Stimulated activated CD4-positive, alpha-beta T cell treated with anti-CD3 and anti-CD28 coated beads, TNF-alpha, amount 100 ng/mL, for 1 hour (primary cell): ENCODE measurements at regions not wholly inside any gene's neighbourhood (a gene's known extent, or its start where the extent isn't known, plus 50 kb on each side); places are given as distances from the start of the nearest gene placed in this dataset.
"Not testable (repeated sequence)": the region's sequence is repeated elsewhere in the genome, so short reads cannot be mapped to it uniquely, and the experiment has no call there.

Experiments
- DNase-seq, 3 donors: peaks; one replicate each; pipeline ENCODE4 v3.0.0-alpha.2; 2020; ENCODE audit warnings: low read depth in 3 of 3, low spot score in 1 of 3

- DNase-seq, result no peak
Observed at GRCh38 chr10:42985436-42986316, 91.2 kb upstream of the RET start.

- DNase-seq, result no peak
Observed at GRCh38 chr10:42986633-42987032, 90.2 kb upstream of the RET start.

GRCh38 chr10:42987121-42987541, 89.7 kb upstream of the RET start:
- DNase-seq, result no peak

GRCh38 chr10:42987575-42987974, 89.3 kb upstream of the RET start:
- DNase-seq, result no peak

GRCh38 chr10:42988069-42988468, 88.8 kb upstream of the RET start:
- no peak for DNase-seq

GRCh38 chr10:42988517-42989395, 88.1 kb upstream of the RET start:
- DNase-seq, result no peak

- no peak for DNase-seq
Observed at GRCh38 chr10:42989481-42989921, 87.4 kb upstream of the RET start.

- DNase-seq, result no peak
Observed at GRCh38 chr10:42990016-42990720, 86.7 kb upstream of the RET start.

GRCh38 chr10:42990721-42991441, 86.0 kb upstream of the RET start:
- DNase-seq, result no peak

- DNase-seq, result no peak
Observed at GRCh38 chr10:42991442-42992098, 85.3 kb upstream of the RET start.

- no peak for DNase-seq
Observed at GRCh38 chr10:42992156-42992956, 84.5 kb upstream of the RET start.

- DNase-seq, result no peak
Observed at GRCh38 chr10:42992957-42993390, 83.9 kb upstream of the RET start.

GRCh38 chr10:42994909-42995308, 82.0 kb upstream of the RET start:
- not testable (repeated sequence) for DNase-seq

- no peak for DNase-seq
Observed at GRCh38 chr10:42995537-42995936, 81.3 kb upstream of the RET start.

GRCh38 chr10:42996588-42996987, 80.3 kb upstream of the RET start:
- no peak for DNase-seq

GRCh38 chr10:42997151-42997848, 79.6 kb upstream of the RET start:
- no peak for DNase-seq

- no peak for DNase-seq
Observed at GRCh38 chr10:42997849-42998165, 79.1 kb upstream of the RET start.

GRCh38 chr10:42998481-42999384, 78.1 kb upstream of the RET start:
- no peak for DNase-seq
